Sigmoid colon (tissue), 4 donors: ENCODE measurements at regions not wholly inside any gene's neighbourhood (a gene's known extent, or its start where the extent isn't known, plus 50 kb on each side); places are given as distances from the start of the nearest gene placed in this dataset.

ENCODE experiments used
- EP300 ChIP-seq, 4 donors: sonication (generic); formaldehyde crosslinking; IDR thresholded peaks; one replicate each; pipeline ENCODE4 v1.6.1; 2017; ENCODE audit warnings: antibody characterized with exemption in 4 of 4
- POLR2A ChIP-seq, 2 donors: fragments of 450-650 bp; IDR thresholded peaks; one replicate each; pipeline ENCODE4 v1.6.1; 2016; ENCODE audit warnings: antibody characterized with exemption in 2 of 2, mild to moderate bottlenecking in 2 of 2, moderate library complexity in 2 of 2
- POLR2AphosphoS5 ChIP-seq, 4 donors: sonication (generic); formaldehyde crosslinking; IDR thresholded peaks; one replicate each; pipeline ENCODE4 v1.6.1; 2017; ENCODE audit warnings: antibody characterized with exemption in 4 of 4
- TF ChIP-seq, protein P1 (sequence below), 4 experiments: fragments of 450-650 bp in 3 of 4; fragments of 200-600 bp in 1 of 4; IDR thresholded peaks; one replicate each; pipeline ENCODE4 v1.5.1; 2016 to 2019; ENCODE audit warnings: antibody characterized with exemption in 4 of 4, mild to moderate bottlenecking in 3 of 4, moderate library complexity in 2 of 4

DNA sequence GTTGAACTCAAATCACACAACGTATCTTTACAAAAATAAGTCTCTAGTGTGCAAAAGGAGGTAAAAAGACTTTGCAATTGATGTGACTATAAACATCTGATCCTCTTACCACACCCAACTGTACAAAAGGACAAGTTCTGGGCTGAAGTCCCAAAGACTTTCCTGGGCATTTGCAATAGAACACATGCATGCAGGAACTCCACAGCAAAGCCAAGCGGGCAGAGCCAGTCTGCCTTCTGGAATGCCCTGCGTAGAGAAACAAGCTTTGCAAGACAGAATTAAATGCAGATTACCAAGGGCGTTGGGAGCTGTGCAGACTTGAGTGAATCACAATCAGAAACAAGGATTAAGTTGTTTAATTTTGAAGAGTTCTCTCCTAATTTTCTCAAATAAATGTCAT lies 208.4 kb upstream of the ZNF521 start:
- TF ChIP-seq POLR2A (IDR thresholded peaks at IDR 0.05) = no peak
- TF ChIP-seq, protein P1, sequence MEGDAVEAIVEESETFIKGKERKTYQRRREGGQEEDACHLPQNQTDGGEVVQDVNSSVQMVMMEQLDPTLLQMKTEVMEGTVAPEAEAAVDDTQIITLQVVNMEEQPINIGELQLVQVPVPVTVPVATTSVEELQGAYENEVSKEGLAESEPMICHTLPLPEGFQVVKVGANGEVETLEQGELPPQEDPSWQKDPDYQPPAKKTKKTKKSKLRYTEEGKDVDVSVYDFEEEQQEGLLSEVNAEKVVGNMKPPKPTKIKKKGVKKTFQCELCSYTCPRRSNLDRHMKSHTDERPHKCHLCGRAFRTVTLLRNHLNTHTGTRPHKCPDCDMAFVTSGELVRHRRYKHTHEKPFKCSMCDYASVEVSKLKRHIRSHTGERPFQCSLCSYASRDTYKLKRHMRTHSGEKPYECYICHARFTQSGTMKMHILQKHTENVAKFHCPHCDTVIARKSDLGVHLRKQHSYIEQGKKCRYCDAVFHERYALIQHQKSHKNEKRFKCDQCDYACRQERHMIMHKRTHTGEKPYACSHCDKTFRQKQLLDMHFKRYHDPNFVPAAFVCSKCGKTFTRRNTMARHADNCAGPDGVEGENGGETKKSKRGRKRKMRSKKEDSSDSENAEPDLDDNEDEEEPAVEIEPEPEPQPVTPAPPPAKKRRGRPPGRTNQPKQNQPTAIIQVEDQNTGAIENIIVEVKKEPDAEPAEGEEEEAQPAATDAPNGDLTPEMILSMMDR (IDR thresholded peaks at IDR 0.05) = no peak
- TF ChIP-seq POLR2AphosphoS5 (IDR thresholded peaks at IDR 0.05) = no peak
- TF ChIP-seq EP300 (IDR thresholded peaks at IDR 0.05) = no peak
